ENCODE measurements at regions not wholly inside any gene's neighbourhood (a gene's known extent, or its start where the extent isn't known, plus 50 kb on each side); places are given as distances from the start of the nearest gene placed in this dataset.

DNA sequence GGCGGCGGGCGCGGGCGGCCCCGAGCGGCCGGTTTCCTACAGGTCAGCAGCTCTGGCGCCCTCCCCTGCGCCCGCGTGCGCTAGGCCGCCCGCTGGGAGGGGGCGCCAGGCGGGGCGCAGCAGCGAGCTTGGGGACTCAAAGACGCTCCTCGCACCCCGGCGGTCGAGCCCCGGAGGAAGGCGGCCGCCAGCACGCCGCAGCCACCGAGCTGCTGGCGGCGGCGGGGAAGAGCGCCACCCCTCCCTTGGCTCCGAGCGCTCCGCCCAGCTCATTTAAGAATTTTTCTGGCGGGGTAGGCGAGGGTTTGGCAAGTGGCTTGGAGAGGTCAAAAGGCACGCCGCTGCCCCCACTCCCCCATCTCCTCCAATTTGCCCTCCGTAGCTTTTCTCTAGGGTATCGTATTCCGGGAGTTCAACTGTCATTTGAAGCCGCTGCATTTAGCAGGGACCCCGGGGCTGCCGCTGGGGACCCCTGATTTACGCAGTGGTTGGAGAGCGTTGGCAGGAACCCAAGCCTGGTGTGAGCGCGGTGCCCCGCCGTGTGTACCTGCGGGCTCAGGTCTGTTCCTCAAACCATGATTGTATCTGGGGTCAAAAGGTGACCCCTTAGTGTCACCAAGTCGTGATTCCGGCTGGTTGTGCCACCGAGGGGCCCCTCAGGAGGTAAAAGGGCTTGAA lies 59.5 kb upstream of the GSE1 start:
- H3K36me3 ChIP-seq (ENCODE audit: control insufficient read depth, low read length): no peaks in the 10 kb centered on the region
- H3F3A ChIP-seq (ENCODE audit: control insufficient read depth, insufficient read depth): peaks cover 21% of the 10 kb centered on the region
- H3K9me2 ChIP-seq (replicated peaks; ENCODE audit: control insufficient read depth, low read length): no peaks in the 10 kb centered on the region
- H3K27ac ChIP-seq (ENCODE audit: low read depth, low read length): peak overlapping the region; percentile 63
- peak overlapping the region; percentile 89 for H3K4me2 ChIP-seq (ENCODE audit: low read length)
- peaks cover 54% of the 10 kb centered on the region for H3K4me1 ChIP-seq (ENCODE audit: control insufficient read depth, low read length)
- peaks cover 4% of the 10 kb centered on the region; the same call in 1 of the 2 replicates for H4K20me1 ChIP-seq (ENCODE audit: control insufficient read depth, insufficient read depth, low read depth, low read length)
- peaks cover 57% of the 10 kb centered on the region for H3K27me3 ChIP-seq (ENCODE audit: control insufficient read depth, low read length)
- TF ChIP-seq EZH2phosphoT487 (IDR thresholded peaks at IDR 0.05; ENCODE audit: borderline replicate concordance, low read length): no peak; the same call in 1 of the 2 replicates
- TF ChIP-seq, protein P1, sequence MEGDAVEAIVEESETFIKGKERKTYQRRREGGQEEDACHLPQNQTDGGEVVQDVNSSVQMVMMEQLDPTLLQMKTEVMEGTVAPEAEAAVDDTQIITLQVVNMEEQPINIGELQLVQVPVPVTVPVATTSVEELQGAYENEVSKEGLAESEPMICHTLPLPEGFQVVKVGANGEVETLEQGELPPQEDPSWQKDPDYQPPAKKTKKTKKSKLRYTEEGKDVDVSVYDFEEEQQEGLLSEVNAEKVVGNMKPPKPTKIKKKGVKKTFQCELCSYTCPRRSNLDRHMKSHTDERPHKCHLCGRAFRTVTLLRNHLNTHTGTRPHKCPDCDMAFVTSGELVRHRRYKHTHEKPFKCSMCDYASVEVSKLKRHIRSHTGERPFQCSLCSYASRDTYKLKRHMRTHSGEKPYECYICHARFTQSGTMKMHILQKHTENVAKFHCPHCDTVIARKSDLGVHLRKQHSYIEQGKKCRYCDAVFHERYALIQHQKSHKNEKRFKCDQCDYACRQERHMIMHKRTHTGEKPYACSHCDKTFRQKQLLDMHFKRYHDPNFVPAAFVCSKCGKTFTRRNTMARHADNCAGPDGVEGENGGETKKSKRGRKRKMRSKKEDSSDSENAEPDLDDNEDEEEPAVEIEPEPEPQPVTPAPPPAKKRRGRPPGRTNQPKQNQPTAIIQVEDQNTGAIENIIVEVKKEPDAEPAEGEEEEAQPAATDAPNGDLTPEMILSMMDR (IDR thresholded peaks at IDR 0.05; ENCODE audit: low read depth, low read length, poor library complexity, severe bottlenecking): peak; percentile 32
- H3K4me3 ChIP-seq (ENCODE audit: low read length): peak overlapping the region; percentile 67
- H3K9me3 ChIP-seq (ENCODE audit: control insufficient read depth, insufficient read depth, low read length): no peaks in the 10 kb centered on the region
- peaks cover 3% of the 10 kb centered on the region; the same call in 1 of the 2 replicates for H3K79me2 ChIP-seq (ENCODE audit: control insufficient read depth, low read length)

DNA sequence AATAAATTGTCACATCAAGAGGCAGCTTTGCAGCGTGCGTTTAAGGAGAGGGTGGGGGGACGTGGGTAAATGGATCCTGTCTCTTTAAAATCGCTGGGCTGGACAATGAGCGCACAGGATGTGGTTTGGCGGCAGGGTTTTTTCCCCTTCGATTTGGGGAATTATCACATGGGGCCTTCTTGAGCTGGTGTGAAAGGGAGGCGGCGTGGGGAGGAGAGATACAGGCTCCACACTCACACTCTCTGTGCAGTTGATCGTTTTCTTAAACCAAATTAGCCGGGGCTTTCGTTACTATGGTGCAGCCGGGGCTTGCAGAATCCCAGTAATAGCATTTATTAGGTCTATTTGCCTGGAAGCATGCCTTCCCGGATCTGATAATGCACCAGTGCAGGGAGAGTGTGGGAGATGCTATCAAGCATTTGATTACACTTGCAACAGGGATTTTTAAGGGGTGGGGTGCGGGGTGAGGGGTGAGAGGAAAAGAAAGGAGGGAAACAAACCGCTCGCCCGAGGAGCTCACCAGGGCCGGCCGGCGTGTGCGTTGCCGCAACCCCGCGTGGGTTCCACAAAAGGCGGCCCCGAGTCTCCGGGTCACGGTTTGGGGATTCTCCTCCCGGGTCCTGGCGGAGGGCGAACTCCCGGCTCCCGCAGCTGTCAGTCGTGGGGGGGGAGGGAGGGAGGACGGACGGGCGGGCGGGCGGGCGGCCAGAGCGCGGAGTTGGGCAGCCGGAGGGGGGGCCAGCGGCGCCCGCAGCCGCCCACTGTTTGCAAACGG lies 58.8 kb upstream of the GSE1 start:
- Histone ChIP-seq H3K36me3 (ENCODE audit: control insufficient read depth, low read length) (no peaks in the 10 kb centered on the region), H3K9me2 (replicated peaks; ENCODE audit: control insufficient read depth, low read length) (no peaks in the 10 kb centered on the region), H3K4me2 (ENCODE audit: low read length) (peak overlapping the region; percentile 89), H3F3A (ENCODE audit: control insufficient read depth, insufficient read depth) (peaks cover 21% of the 10 kb centered on the region), H4K20me1 (ENCODE audit: control insufficient read depth, insufficient read depth, low read depth, low read length) (peaks cover 4% of the 10 kb centered on the region; the same call in 1 of the 2 replicates), H3K27ac (ENCODE audit: low read depth, low read length) (peak overlapping the region; percentile 63), H3K79me2 (ENCODE audit: control insufficient read depth, low read length) (peaks cover 3% of the 10 kb centered on the region; the same call in 1 of the 2 replicates), H3K4me1 (ENCODE audit: control insufficient read depth, low read length) (peaks cover 55% of the 10 kb centered on the region), H3K27me3 (ENCODE audit: control insufficient read depth, low read length) (peaks cover 59% of the 10 kb centered on the region), H3K4me3 (ENCODE audit: low read length) (peak overlapping the region; percentile 76), H3K9me3 (ENCODE audit: control insufficient read depth, insufficient read depth, low read length) (no peaks in the 10 kb centered on the region)
- TF ChIP-seq, protein P1 (IDR thresholded peaks at IDR 0.05; ENCODE audit: low read depth, low read length, poor library complexity, severe bottlenecking): no peak
- TF ChIP-seq EZH2phosphoT487 (IDR thresholded peaks at IDR 0.05; ENCODE audit: borderline replicate concordance, low read length): no peak

DNA sequence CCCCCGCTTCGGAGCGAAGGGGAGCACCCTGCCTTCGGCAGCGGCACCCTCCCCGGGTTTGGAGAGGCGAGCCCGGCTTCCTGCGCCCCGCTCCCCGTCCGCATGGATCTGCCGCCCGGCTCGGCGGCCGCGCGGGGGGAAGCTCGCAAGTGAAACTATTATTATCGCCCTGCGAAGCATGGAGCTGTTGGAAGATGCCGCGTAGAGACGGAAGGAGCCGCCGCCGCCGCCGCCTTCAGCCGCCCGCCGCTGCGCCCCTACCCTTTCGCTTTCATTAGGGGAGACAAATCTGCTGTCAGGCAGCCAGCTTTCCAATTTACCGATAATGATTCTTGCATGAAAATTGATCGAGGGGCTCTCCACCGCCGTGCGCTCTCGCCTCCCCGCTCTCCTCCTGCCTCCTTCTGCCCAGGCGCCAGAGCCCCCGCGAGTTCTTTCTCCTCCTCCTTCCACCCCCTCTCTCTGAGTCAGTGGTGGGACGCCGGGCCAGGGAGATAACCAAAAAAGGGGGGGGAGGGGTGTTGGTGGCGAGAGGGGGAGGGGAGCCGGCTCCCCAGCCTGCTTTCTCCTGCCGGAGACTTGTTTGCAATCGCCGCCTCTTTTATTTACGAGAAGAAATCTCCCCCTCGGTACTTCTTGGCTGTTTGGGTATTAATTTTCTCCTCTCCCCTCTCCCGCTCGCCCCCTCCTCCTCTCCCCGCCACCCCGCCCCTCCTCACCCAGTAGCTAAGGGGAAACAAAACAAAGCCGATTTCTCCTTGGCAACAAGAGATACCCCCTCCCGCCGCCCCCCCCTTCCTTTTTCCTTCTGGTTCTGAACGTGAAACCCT lies 58.0 kb upstream of the GSE1 start:
- H3K79me2 ChIP-seq (ENCODE audit: control insufficient read depth, low read length): peaks cover 3% of the 10 kb centered on the region; the same call in 1 of the 2 replicates
- no peaks in the 10 kb centered on the region for H3K36me3 ChIP-seq (ENCODE audit: control insufficient read depth, low read length)
- peaks cover 55% of the 10 kb centered on the region for H3K27me3 ChIP-seq (ENCODE audit: control insufficient read depth, low read length)
- TF ChIP-seq, protein P1 (IDR thresholded peaks at IDR 0.05; ENCODE audit: low read depth, low read length, poor library complexity, severe bottlenecking): no peak
- TF ChIP-seq EZH2phosphoT487 (IDR thresholded peaks at IDR 0.05; ENCODE audit: borderline replicate concordance, low read length): peak; percentile 69; the same call in 1 of the 2 replicates
- peaks cover 4% of the 10 kb centered on the region; the same call in 1 of the 2 replicates for H4K20me1 ChIP-seq (ENCODE audit: control insufficient read depth, insufficient read depth, low read depth, low read length)
- H3K4me1 ChIP-seq (ENCODE audit: control insufficient read depth, low read length): peaks cover 55% of the 10 kb centered on the region
- peaks cover 21% of the 10 kb centered on the region for H3F3A ChIP-seq (ENCODE audit: control insufficient read depth, insufficient read depth)
- peak overlapping the region; percentile 76 for H3K4me3 ChIP-seq (ENCODE audit: low read length)
- H3K9me3 ChIP-seq (ENCODE audit: control insufficient read depth, insufficient read depth, low read length): no peaks in the 10 kb centered on the region
- peak overlapping the region; percentile 89 for H3K4me2 ChIP-seq (ENCODE audit: low read length)
- H3K9me2 ChIP-seq (replicated peaks; ENCODE audit: control insufficient read depth, low read length): no peaks in the 10 kb centered on the region
- peak overlapping the region; percentile 29 for H3K27ac ChIP-seq (ENCODE audit: low read depth, low read length)
